ENCODE measurements at regions not wholly inside any gene's neighbourhood (a gene's known extent, or its start where the extent isn't known, plus 50 kb on each side); places are given as distances from the start of the nearest gene placed in this dataset.

DNA sequence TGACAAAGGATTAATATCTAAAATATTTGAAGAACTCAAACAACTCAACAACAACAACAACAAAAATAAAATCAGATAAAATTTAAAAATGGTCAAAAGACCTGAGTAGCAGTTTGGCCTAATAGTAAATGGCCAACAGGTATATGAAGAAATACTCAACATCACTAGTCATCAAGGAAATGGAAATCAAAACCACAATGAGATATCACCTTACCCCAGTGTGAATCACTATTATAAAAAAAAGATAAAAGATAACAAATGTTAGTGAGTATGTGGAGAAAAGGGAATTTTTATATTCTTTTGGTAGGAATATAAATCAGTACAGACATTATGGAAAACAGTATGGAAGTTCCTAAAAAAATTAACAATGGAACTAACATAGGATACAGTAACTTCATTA lies 247.9 kb upstream of the TRPC7 start:
- no peak overlapping the region for H3K4me3 ChIP-seq (ENCODE audit: insufficient read depth, low read depth, low read length)
- H2AFZ ChIP-seq (replicated peaks; ENCODE audit: low read length, poor library complexity): no peak overlapping the region
- no peak overlapping the region for H2AK5ac ChIP-seq (ENCODE audit: low read depth, low read length)
- H3K56ac ChIP-seq (ENCODE audit: extremely low read depth, insufficient read depth, low read length): no peak overlapping the region
- in situ Hi-C loops (cut with MboI; ENCODE audit: low sequenced_read_pairs): no loop called here
- H2BK5ac ChIP-seq (ENCODE audit: low read depth, low read length, poor library complexity, severe bottlenecking): no peak overlapping the region
- dilution Hi-C loops (cut with HindIII; ENCODE audit: low sequenced_read_pairs, unreplicated experiment): no loop called here
- BruUV-seq (replicated peaks): no TSS peak
- no peak overlapping the region for H4K91ac ChIP-seq (ENCODE audit: insufficient read depth, low read depth, low read length)
- H4K20me1 ChIP-seq (ENCODE audit: insufficient read depth, low read length): no peaks in the 10 kb centered on the region
- H3K9me3 ChIP-seq (ENCODE audit: control insufficient read depth, insufficient read depth, low read length): no peaks in the 10 kb centered on the region
- H3K27me3 ChIP-seq (ENCODE audit: control insufficient read depth, insufficient read depth, low read length): no peaks in the 10 kb centered on the region
- no peak overlapping the region for H2BK15ac ChIP-seq (ENCODE audit: low read depth, low read length)
- TF ChIP-seq MAZ (IDR thresholded peaks at IDR 0.05; ENCODE audit: borderline replicate concordance, low read depth, low read length): no peak
- no peak for TF ChIP-seq RCOR1 (IDR thresholded peaks at IDR 0.05; ENCODE audit: insufficient replicate concordance, low read length)
- no peak for TF ChIP-seq BHLHE40 (IDR thresholded peaks at IDR 0.05; ENCODE audit: low read depth, low read length)
- TF ChIP-seq, protein P1, sequence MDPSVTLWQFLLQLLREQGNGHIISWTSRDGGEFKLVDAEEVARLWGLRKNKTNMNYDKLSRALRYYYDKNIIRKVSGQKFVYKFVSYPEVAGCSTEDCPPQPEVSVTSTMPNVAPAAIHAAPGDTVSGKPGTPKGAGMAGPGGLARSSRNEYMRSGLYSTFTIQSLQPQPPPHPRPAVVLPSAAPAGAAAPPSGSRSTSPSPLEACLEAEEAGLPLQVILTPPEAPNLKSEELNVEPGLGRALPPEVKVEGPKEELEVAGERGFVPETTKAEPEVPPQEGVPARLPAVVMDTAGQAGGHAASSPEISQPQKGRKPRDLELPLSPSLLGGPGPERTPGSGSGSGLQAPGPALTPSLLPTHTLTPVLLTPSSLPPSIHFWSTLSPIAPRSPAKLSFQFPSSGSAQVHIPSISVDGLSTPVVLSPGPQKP (IDR thresholded peaks at IDR 0.05; ENCODE audit: borderline replicate concordance, low read depth, low read length): no peak
- TF ChIP-seq RAD21 (IDR thresholded peaks at IDR 0.05; ENCODE audit: low read length): no peak
- TF ChIP-seq CEBPB (IDR thresholded peaks at IDR 0.05; ENCODE audit: low read depth, low read length): no peak
- no peak for TF ChIP-seq MAFK (IDR thresholded peaks at IDR 0.05; ENCODE audit: low read depth, low read length)
- no peak for TF ChIP-seq POLR2A (IDR thresholded peaks at IDR 0.05; ENCODE audit: low read depth, low read length)
- TF ChIP-seq, protein P2, sequence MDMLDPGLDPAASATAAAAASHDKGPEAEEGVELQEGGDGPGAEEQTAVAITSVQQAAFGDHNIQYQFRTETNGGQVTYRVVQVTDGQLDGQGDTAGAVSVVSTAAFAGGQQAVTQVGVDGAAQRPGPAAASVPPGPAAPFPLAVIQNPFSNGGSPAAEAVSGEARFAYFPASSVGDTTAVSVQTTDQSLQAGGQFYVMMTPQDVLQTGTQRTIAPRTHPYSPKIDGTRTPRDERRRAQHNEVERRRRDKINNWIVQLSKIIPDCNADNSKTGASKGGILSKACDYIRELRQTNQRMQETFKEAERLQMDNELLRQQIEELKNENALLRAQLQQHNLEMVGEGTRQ (IDR thresholded peaks at IDR 0.05; ENCODE audit: low read depth, low read length): no peak
- TF ChIP-seq SMC3 (IDR thresholded peaks at IDR 0.05; ENCODE audit: low read depth, low read length): no peak
- no peak overlapping the region for H3K4me2 ChIP-seq (ENCODE audit: low read depth, low read length)
- no peak overlapping the region for H3K18ac ChIP-seq (ENCODE audit: low read depth, low read length)
- no peak overlapping the region for H3K9ac ChIP-seq (ENCODE audit: low read depth, low read length)
- no peak overlapping the region for H3K14ac ChIP-seq (replicated peaks; ENCODE audit: low read depth, low read length)
- H4K5ac ChIP-seq (ENCODE audit: low read depth, low read length): no peak overlapping the region
- POLR2A ChIA-PET (ENCODE audit: unreplicated experiment): no interaction called here
- no peak overlapping the region for H2AK9ac ChIP-seq (replicated peaks; ENCODE audit: low read depth, low read length, poor library complexity)
- no peak overlapping the region for H2BK120ac ChIP-seq (ENCODE audit: low read depth, low read length)
- intact Hi-C loops (cut with micrococcal nuclease): no loop called here
- no peak overlapping the region for H4K8ac ChIP-seq (ENCODE audit: low read depth in 2 of 2, low read length in 2 of 2)
- no peaks in the 10 kb centered on the region for H3K4me1 ChIP-seq (ENCODE audit: control insufficient read depth, insufficient read depth, low read length)
- H3K36me3 ChIP-seq (ENCODE audit: control insufficient read depth, insufficient read depth, low read length): no peaks in the 10 kb centered on the region
- no peak for DNase-seq
- no peak overlapping the region for H2BK20ac ChIP-seq (ENCODE audit: low read depth, low read length)
- CTCF ChIA-PET: no interaction called here
- no peak overlapping the region for H3K4ac ChIP-seq (ENCODE audit: low read depth, low read length)
- no peaks in the 10 kb centered on the region for H3K9me1 ChIP-seq (ENCODE audit: insufficient read depth, low read length)
- ATAC-seq (ENCODE audit: low read depth): no peak
- H3K79me1 ChIP-seq (ENCODE audit: low read depth in 1 of 2, low read length in 2 of 2): no peaks in the 10 kb centered on the region
- H3K23ac ChIP-seq (ENCODE audit: low read depth, low read length): no peak overlapping the region
- no peak overlapping the region for H3K27ac ChIP-seq (ENCODE audit: insufficient read depth, low read length)

Measured in IMR-90 (cell line).